Chondrocyte (in vitro differentiated cells): ENCODE measurements at regions not wholly inside any gene's neighbourhood (a gene's known extent, or its start where the extent isn't known, plus 50 kb on each side); places are given as distances from the start of the nearest gene placed in this dataset.
"Not testable (repeated sequence)": the region's sequence is repeated elsewhere in the genome, so short reads cannot be mapped to it uniquely, and the experiment has no call there.

ENCODE experiments used
- DNase-seq: peaks from one replicate; pipeline ENCODE4 v3.0.0; 2021; ENCODE audit warnings: mixed read lengths, low spot score
- H3K27ac Mint-ChIP-seq: one replicate; pipeline ENCODE4 v1.8.0; 2021; ENCODE audit warnings: mild to moderate bottlenecking, moderate library complexity, mixed read lengths; ENCODE audit not compliant: unreplicated experiment
- H3K27me3 Mint-ChIP-seq: 2 replicates; pipeline ENCODE4 v1.8.0; 2021; ENCODE audit warnings: low read depth, mixed read lengths
- H3K36me3 Mint-ChIP-seq: 2 replicates; pipeline ENCODE4 v1.8.0; 2021; ENCODE audit warnings: low read depth, mixed read lengths
- H3K4me1 Mint-ChIP-seq: 2 replicates; pipeline ENCODE4 v1.8.0; 2021; ENCODE audit warnings: low read depth, mild to moderate bottlenecking, mixed read lengths
- H3K4me3 Mint-ChIP-seq: one replicate; pipeline ENCODE4 v1.8.0; 2021; ENCODE audit warnings: mild to moderate bottlenecking, moderate library complexity, mixed read lengths; ENCODE audit not compliant: unreplicated experiment
- H3K9me3 Mint-ChIP-seq: 2 replicates; pipeline ENCODE4 v1.8.0; 2021; ENCODE audit warnings: low read depth, mixed read lengths
- TF ChIP-seq, protein P1 (sequence below): fragments of 200-600 bp; sonication (generic); IDR thresholded peaks from 2 replicates; pipeline ENCODE4 v1.5.0; 2021; ENCODE audit warnings: antibody characterized with exemption, mild to moderate bottlenecking, moderate library complexity

DNA sequence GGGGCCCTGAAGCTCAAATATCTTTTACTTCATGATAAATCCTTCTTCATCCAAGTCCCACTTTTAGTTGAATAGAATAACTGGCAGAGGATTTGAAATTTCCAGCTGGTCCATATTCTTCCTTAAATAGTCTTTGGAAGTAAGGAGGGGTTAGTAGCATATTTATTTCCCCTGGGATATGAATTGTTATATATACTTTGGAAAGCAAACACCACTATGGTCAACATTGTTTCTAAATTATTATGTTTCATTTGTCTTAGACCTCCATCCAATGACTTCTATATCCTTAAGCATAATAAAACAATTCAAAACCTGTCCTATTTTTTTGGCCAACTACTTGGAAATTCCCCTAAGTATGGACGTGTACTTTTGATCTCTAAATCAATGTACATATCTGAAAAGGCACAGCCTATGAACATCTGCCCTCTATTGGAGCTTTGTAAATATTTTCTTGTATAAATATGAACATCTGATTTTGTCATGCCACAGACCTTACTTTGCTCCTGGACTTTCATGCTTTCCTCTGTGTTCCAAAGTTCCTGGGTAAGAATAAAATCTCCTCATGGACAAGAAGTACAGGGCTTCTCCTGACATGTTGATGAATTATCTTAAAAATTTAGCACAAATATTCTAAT lies 1212.0 kb downstream of the GALC start:
- H3K27me3 Mint-ChIP-seq = no peaks in the 10 kb centered on the region
- H3K4me3 Mint-ChIP-seq = no peak overlapping the region
- TF ChIP-seq, protein P1, sequence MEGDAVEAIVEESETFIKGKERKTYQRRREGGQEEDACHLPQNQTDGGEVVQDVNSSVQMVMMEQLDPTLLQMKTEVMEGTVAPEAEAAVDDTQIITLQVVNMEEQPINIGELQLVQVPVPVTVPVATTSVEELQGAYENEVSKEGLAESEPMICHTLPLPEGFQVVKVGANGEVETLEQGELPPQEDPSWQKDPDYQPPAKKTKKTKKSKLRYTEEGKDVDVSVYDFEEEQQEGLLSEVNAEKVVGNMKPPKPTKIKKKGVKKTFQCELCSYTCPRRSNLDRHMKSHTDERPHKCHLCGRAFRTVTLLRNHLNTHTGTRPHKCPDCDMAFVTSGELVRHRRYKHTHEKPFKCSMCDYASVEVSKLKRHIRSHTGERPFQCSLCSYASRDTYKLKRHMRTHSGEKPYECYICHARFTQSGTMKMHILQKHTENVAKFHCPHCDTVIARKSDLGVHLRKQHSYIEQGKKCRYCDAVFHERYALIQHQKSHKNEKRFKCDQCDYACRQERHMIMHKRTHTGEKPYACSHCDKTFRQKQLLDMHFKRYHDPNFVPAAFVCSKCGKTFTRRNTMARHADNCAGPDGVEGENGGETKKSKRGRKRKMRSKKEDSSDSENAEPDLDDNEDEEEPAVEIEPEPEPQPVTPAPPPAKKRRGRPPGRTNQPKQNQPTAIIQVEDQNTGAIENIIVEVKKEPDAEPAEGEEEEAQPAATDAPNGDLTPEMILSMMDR = peak; percentile 29
- H3K9me3 Mint-ChIP-seq = no peaks in the 10 kb centered on the region
- H3K27ac Mint-ChIP-seq = no peak overlapping the region
- H3K36me3 Mint-ChIP-seq = no peaks in the 10 kb centered on the region
- no peak for DNase-seq
- H3K4me1 Mint-ChIP-seq = peaks cover 11% of the 10 kb centered on the region

DNA sequence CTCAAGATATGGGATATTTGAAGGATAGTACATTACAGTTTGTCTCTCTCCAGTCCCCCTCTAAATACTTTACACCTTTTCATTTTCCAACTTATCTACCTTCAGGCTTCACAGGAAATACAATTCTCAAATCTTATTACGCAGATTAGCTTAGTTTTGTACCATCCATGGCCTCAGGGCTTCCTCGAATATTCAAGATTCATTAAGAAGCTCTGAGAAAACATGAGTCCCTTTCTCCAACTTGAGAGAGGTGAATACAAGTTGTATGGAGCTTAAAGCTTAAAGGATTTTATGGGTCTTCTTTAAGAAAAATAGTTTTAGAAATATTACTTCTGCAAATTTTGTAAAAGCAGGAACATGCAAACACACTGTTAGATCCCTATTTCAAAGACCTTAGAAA lies 1212.5 kb downstream of the GALC start:
- DNase-seq = no peak
- peaks cover 11% of the 10 kb centered on the region for H3K4me1 Mint-ChIP-seq
- no peak overlapping the region for H3K27ac Mint-ChIP-seq
- no peak overlapping the region for H3K4me3 Mint-ChIP-seq
- TF ChIP-seq, protein P1 = no peak
- no peaks in the 10 kb centered on the region for H3K9me3 Mint-ChIP-seq
- no peaks in the 10 kb centered on the region for H3K36me3 Mint-ChIP-seq
- H3K27me3 Mint-ChIP-seq = no peaks in the 10 kb centered on the region

DNA sequence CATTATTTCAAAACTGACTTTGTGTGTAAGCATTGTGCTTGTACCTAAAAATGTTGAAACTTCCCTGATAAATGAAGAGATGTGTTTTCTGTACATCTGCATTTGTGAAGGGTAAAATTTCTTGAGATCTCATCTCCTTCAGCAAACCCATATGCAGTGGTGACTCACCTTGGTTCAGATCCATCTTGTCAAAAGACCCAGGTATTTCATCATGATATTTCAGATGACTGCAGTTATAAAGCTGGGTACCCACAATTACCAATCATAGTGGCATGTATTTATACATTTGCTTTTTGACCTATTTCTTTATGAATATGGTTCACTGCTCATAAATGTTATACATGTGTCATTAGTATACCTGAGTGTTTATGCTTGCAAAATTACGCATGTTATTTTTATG lies 1213.6 kb downstream of the GALC start:
- Mint-ChIP-seq H3K9me3 (no peaks in the 10 kb centered on the region), H3K27me3 (no peaks in the 10 kb centered on the region), H3K4me1 (peaks cover 11% of the 10 kb centered on the region), H3K27ac (no peak overlapping the region), H3K36me3 (no peaks in the 10 kb centered on the region), H3K4me3 (no peak overlapping the region)
- no peak for DNase-seq
- TF ChIP-seq, protein P1 = no peak

DNA sequence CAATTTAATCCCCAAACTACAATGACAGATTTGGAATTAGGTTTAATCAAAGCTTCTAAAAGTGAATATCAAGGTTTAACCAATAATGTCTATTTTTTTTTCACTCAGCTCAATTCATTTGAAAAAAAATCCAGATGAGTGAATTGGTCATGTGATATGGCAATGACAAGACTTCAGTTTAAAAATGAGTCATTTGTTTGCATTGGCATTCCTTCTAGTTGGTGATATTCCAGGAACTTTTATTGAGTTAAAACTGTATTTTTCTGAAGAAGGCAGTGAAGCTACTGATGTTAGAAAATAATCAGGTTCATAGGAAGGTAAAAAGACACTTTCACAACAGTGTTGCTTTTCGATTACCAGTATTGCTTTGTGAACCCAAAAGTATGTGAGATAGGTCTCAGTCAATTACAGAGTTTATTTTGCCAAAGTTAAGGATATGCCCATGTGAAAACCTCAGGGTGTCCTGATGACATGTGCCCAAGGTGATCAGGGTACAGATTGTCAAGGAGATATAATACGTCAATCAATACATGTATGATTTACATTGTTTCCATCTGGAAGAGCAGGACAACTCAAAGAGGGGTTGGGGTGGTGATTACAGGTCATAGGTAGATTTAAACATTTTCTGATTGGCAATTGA lies 1214.9 kb downstream of the GALC start:
- DNase-seq = no peak
- Mint-ChIP-seq H3K27me3 (no peaks in the 10 kb centered on the region), H3K9me3 (no peaks in the 10 kb centered on the region), H3K4me3 (no peak overlapping the region), H3K4me1 (peaks cover 11% of the 10 kb centered on the region), H3K36me3 (no peaks in the 10 kb centered on the region), H3K27ac (no peak overlapping the region)
- TF ChIP-seq, protein P1 = no peak

DNA sequence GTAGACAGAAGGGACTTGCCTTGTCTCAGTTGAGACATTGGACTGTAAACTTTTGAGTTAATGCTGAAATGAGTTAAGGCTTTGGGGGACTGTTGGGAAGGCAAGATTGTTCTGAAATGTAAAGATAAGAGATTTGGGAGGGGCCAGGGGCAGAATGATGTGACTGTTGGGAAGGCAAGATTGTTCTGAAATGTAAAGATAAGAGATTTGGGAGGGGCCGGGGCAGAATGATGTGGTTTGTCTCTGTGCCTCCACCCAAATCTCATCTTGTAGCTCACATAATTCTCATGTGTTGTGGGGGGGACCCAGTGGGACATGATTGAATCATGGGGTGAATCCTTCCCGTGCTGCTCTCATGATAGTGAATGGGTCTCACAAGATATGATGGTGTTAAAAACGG lies 1217.1 kb downstream of the GALC start:
- not testable (repeated sequence) for H3K9me3 Mint-ChIP-seq, H3K27me3 Mint-ChIP-seq, H3K27ac Mint-ChIP-seq, H3K4me3 Mint-ChIP-seq, DNase-seq, H3K36me3 Mint-ChIP-seq
- H3K4me1 Mint-ChIP-seq = peaks cover 11% of the 10 kb centered on the region

DNA sequence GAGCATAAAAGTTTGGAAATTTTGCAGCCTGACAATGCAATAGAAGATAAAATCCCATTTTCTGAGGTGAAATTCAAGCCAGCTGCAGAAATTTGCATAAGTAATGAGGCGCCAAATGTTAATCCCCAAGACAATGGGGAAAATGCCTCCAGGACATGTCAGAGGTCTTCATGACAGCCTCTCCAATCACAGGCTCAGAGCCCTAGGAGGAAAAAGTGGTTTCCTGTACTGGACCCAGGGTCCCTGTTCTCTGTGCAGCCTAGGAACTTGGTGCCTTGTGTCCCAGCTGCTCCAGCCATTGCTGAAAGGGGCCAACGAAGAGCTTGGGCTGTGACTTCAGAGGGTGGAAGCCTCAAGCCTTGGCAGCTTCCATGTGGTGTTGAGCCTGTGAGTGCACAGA lies 1218.1 kb downstream of the GALC start:
- Mint-ChIP-seq H3K27ac (no peak overlapping the region), H3K4me1 (peaks cover 11% of the 10 kb centered on the region), H3K36me3 (no peaks in the 10 kb centered on the region), H3K4me3 (no peak overlapping the region), H3K9me3 (no peaks in the 10 kb centered on the region), H3K27me3 (no peaks in the 10 kb centered on the region)
- TF ChIP-seq, protein P1 = no peak
- no peak for DNase-seq
